Activated naive CD8-positive, alpha-beta T cell treated with anti-CD3 and anti-CD28 coated beads, Interleukin-2, amount 10 ng/mL, durations not matched to agents 7 days and 5 days (primary cell): ENCODE measurements at regions not wholly inside any gene's neighbourhood (a gene's known extent, or its start where the extent isn't known, plus 50 kb on each side); places are given as distances from the start of the nearest gene placed in this dataset.

Experiments
- ATAC-seq: fragments of 150-1000 bp; cut with Tn5 transposase; one replicate; pipeline ENCODE4 v1.10.0; 2021; ENCODE audit warnings: low read depth, moderate library complexity
- POLR2A ChIA-PET: fragments of 350-600 bp; sonication (Branson Sonifier 250); formaldehyde crosslinking; loops from one replicate; lab custom pipeline; 2021; ENCODE audit warnings: antibody characterized with exemption; lab: Charles Lee
- DNase-seq: peaks from one replicate; pipeline ENCODE4 v3.0.0; 2021
- H3K27ac Mint-ChIP-seq: one replicate; pipeline ENCODE4 v1.8.0; 2022; ENCODE audit warnings: mild to moderate bottlenecking, mixed read lengths
- H3K27me3 Mint-ChIP-seq: one replicate; pipeline ENCODE4 v1.8.0; 2022; ENCODE audit warnings: mild to moderate bottlenecking, moderate library complexity, mixed read lengths
- H3K36me3 Mint-ChIP-seq: one replicate; pipeline ENCODE4 v1.8.0; 2021; ENCODE audit warnings: mild to moderate bottlenecking, mixed read lengths
- H3K4me1 Mint-ChIP-seq: one replicate; pipeline ENCODE4 v1.8.0; 2021; ENCODE audit warnings: mixed read lengths
- H3K4me3 Mint-ChIP-seq: one replicate; pipeline ENCODE4 v1.8.0; 2022; ENCODE audit warnings: mild to moderate bottlenecking, moderate library complexity, mixed read lengths
- H3K9me3 Mint-ChIP-seq: one replicate; pipeline ENCODE4 v1.8.0; 2021; ENCODE audit warnings: mixed read lengths

DNA sequence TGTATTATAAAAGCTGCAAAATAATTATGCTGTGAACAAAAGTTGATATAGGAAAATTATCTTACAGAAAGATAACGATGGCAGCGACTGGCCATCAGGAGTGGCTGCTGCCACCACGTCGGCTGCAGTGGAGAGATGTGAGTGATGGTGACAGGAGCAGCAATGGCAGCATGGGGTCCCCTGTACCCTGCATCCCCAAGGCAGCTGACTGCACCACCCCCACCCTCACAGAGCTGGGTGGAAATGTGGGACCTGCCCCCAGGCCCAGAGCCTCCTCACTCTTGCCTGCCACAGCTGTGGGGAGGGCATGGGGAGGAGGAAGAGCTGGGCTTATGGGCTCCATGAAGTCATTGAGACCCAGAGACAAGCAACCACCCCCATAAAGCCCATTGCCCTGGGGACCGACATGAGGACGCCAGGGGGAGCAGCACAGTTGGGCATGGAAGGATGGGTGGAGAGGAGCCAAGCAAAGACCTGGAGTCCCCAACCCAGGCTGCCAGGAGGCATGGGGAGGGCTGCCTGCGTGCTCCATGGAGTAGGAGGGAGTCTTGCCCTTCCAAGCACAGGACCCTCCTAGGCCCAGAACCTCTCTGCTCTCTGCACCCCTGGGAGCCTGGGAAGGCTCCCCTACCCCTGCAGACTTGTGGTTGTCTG, 1090.5 kb downstream of the PCDH18 start:
- Mint-ChIP-seq H3K9me3 (no peaks in the 10 kb centered on the region), H3K27ac (no peak overlapping the region), H3K36me3 (no peaks in the 10 kb centered on the region), H3K27me3 (no peaks in the 10 kb centered on the region), H3K4me3 (no peak overlapping the region), H3K4me1 (no peaks in the 10 kb centered on the region)
- DNase-seq (no peak), ATAC-seq (no peak)
- POLR2A ChIA-PET = no interaction called here

GRCh38 chr4:136438645-136439044, 1093.6 kb downstream of the PCDH18 start:
- POLR2A ChIA-PET = no interaction called here
- Mint-ChIP-seq H3K27me3 (no peaks in the 10 kb centered on the region), H3K27ac (no peak overlapping the region), H3K4me3 (no peak overlapping the region), H3K4me1 (no peaks in the 10 kb centered on the region), H3K36me3 (no peaks in the 10 kb centered on the region), H3K9me3 (no peaks in the 10 kb centered on the region)
- no peak for DNase-seq
- no peak for ATAC-seq

- Mint-ChIP-seq H3K4me1 (no peaks in the 10 kb centered on the region), H3K27me3 (no peaks in the 10 kb centered on the region), H3K36me3 (no peaks in the 10 kb centered on the region), H3K9me3 (no peaks in the 10 kb centered on the region), H3K4me3 (no peak overlapping the region), H3K27ac (no peak overlapping the region)
- ATAC-seq = no peak
- no peak for DNase-seq
- POLR2A ChIA-PET = no interaction called here
These were observed 1108.2 kb downstream of the PCDH18 start for GRCh38 chr4:136424052-136424451.

GRCh38 chr4:136414981-136415380, 1117.3 kb downstream of the PCDH18 start:
- no peak for DNase-seq
- Mint-ChIP-seq H3K36me3 (no peaks in the 10 kb centered on the region), H3K9me3 (no peaks in the 10 kb centered on the region), H3K27me3 (no peaks in the 10 kb centered on the region), H3K27ac (no peak overlapping the region), H3K4me3 (no peak overlapping the region), H3K4me1 (no peaks in the 10 kb centered on the region)
- POLR2A ChIA-PET = no interaction called here
- no peak for ATAC-seq

DNA sequence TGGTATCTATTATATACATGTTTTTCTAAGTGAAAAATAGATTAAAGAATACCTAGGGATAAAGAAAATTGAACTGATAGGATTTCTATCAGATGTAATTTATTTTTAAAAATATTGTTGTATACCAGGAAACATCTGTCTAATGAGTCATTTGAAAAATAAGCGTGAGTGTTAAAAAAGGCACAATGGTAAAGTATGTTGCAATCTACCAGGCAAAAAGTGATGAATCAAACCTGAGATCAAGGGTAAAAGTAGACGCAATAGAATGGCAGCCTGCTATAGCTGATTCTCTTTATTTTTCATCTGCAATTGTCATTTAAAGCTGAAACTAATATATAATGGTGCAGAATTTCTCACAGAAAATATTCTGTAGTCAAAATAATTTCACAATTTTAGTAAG, 1119.6 kb downstream of the PCDH18 start:
- Mint-ChIP-seq H3K4me3 (no peak overlapping the region), H3K36me3 (no peaks in the 10 kb centered on the region), H3K9me3 (no peaks in the 10 kb centered on the region), H3K27me3 (no peaks in the 10 kb centered on the region), H3K27ac (no peak overlapping the region), H3K4me1 (no peaks in the 10 kb centered on the region)
- POLR2A ChIA-PET = no interaction called here
- ATAC-seq = no peak
- no peak for DNase-seq

DNA sequence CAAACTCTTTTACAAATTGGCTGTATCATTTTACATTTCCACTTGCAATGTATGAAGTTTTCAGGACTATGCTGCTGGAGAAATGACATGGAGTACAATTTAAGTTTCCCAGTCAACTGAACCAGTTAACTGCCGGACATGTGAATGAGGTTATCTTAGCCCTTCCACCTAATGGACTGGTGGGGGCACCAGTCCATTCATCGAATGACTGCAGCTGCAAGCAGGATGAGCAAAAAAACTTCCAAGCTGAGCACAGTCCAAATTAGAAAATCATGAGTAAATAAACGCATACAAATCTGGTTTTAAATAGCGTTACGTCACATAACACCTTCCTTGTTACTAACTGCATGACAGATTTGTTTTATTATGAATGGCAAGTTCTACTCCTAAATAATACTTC, 1131.5 kb downstream of the PCDH18 start:
- Mint-ChIP-seq H3K27ac (no peak overlapping the region), H3K4me1 (no peaks in the 10 kb centered on the region), H3K9me3 (peaks cover under 1% of the 10 kb centered on the region), H3K36me3 (no peaks in the 10 kb centered on the region), H3K27me3 (no peaks in the 10 kb centered on the region), H3K4me3 (no peak overlapping the region)
- ATAC-seq (no peak), DNase-seq (no peak)
- POLR2A ChIA-PET = no interaction called here

DNA sequence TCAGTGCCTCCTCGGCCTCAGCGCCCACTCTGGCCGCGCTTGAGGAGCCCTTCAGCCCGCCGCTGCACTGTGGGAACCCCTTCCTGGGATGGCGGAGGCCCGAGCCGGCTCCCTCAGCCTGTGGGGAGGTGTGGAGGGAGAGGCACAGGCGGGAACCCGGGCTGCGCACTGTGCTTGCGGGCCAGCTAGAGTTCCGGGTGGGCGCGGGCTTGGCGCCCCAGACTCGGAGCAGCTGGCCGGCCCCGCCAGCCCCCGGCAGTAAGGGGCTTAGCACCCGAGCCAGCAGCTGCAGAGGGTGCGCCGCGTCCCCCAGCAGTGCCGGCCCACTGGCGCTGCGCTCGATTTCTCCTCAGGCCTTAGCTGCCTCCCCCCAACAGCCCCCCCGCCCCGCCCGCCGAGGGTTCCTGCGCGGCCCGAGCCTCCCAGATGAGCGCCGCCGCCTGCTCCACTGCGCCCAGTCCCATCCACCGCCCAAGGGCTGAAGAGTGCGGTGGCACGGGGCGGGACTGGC, 1137.0 kb downstream of the PCDH18 start:
- H3K27ac Mint-ChIP-seq = no peak overlapping the region
- no peaks in the 10 kb centered on the region for H3K36me3 Mint-ChIP-seq
- no peak overlapping the region for H3K4me3 Mint-ChIP-seq
- H3K9me3 Mint-ChIP-seq = peaks cover 4% of the 10 kb centered on the region
- no peaks in the 10 kb centered on the region for H3K27me3 Mint-ChIP-seq
- H3K4me1 Mint-ChIP-seq = no peaks in the 10 kb centered on the region
- no peak for ATAC-seq
- DNase-seq = no peak
- POLR2A ChIA-PET = no interaction called here

DNA sequence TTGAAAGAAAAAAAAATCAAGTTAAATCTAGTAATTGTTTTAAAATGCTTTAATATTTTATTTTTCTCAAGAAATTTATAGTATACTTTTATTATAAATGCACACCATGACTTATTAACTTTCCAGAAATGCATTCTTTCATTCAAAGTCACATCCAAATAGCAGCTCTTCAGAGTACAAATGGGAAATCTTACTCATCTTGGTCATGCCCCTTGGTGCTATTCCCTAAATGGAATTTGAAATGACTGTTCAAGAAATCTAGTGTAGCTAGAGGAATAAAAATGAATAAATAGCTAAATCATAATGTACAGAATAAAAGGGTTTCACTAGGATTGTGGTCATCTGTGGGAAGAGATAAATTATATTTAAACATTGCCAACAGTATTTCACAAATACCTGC, 1139.7 kb downstream of the PCDH18 start:
- POLR2A ChIA-PET = no interaction called here
- no peak overlapping the region for H3K4me3 Mint-ChIP-seq

DNA sequence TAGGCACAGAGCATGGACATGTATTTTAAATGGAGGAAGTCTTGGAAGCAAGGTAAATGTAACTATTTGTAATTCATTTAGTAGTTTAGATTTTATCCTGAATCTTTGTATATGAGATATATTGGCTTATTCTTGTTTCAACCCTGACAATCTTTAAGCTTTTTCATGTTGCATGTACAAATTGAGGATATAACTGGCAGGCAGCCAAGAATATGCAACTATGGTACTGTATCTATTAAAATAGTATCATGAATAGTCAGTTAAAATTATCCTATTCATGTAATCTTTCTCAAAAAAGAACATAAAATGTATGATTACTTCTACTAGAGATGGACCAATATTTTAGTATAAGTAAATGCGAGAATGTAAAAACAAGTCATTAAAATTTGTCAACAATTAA, 1141.5 kb downstream of the PCDH18 start:
- POLR2A ChIA-PET = no interaction called here
- no peak overlapping the region for H3K4me3 Mint-ChIP-seq

More for the DNA sequence above, 1139.7 kb downstream of the PCDH18 start:
- Mint-ChIP-seq H3K36me3 (no peaks in the 10 kb centered on the region), H3K9me3 (peaks cover 4% of the 10 kb centered on the region), H3K4me1 (no peaks in the 10 kb centered on the region), H3K27me3 (no peaks in the 10 kb centered on the region), H3K27ac (no peak overlapping the region)
- DNase-seq = no peak
- no peak for ATAC-seq

GRCh38 chr4:136383082-136383481, 1149.2 kb downstream of the PCDH18 start:
- peaks cover 2% of the 10 kb centered on the region for H3K9me3 Mint-ChIP-seq
- DNase-seq (no peak), ATAC-seq (no peak)
- no peaks in the 10 kb centered on the region for H3K4me1 Mint-ChIP-seq
- no peak overlapping the region for H3K27ac Mint-ChIP-seq
- POLR2A ChIA-PET = no interaction called here
- no peak overlapping the region for H3K4me3 Mint-ChIP-seq
- H3K36me3 Mint-ChIP-seq = no peaks in the 10 kb centered on the region
- no peaks in the 10 kb centered on the region for H3K27me3 Mint-ChIP-seq

More for the DNA sequence above, 1141.5 kb downstream of the PCDH18 start:
- no peak overlapping the region for H3K27ac Mint-ChIP-seq
- H3K4me1 Mint-ChIP-seq = no peaks in the 10 kb centered on the region
- no peaks in the 10 kb centered on the region for H3K27me3 Mint-ChIP-seq
- peaks cover 3% of the 10 kb centered on the region for H3K9me3 Mint-ChIP-seq
- no peaks in the 10 kb centered on the region for H3K36me3 Mint-ChIP-seq
- ATAC-seq = no peak
- DNase-seq = no peak

GRCh38 chr4:136371231-136371630, 1161.1 kb downstream of the PCDH18 start:
- H3K36me3 Mint-ChIP-seq = no peaks in the 10 kb centered on the region
- ATAC-seq (no peak), DNase-seq (no peak)
- POLR2A ChIA-PET = no interaction called here
- H3K27me3 Mint-ChIP-seq = no peaks in the 10 kb centered on the region
- H3K4me3 Mint-ChIP-seq = no peak overlapping the region
- no peaks in the 10 kb centered on the region for H3K9me3 Mint-ChIP-seq
- no peak overlapping the region for H3K27ac Mint-ChIP-seq
- no peaks in the 10 kb centered on the region for H3K4me1 Mint-ChIP-seq

DNA sequence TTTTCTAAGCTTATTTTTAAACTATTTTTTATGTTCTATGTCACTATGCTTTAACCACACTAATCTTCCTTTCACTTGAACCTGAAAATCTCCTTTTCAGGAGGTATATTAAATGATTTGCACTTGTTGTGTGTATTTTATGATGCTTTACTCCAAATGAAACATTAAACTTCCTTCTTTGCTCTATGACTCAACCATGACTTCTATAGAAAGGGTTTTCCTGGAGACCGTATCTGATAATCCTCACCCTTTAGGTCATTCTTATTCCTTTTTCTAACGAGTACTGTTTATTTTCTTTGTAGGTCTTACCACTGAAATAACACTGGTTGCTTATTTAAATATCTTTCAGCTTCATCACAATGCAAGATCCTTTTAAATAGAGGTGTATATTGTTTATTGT, 1163.2 kb downstream of the PCDH18 start:
- no peak overlapping the region for H3K4me3 Mint-ChIP-seq
- no peak overlapping the region for H3K27ac Mint-ChIP-seq
- no peaks in the 10 kb centered on the region for H3K36me3 Mint-ChIP-seq
- POLR2A ChIA-PET = no interaction called here
- no peaks in the 10 kb centered on the region for H3K27me3 Mint-ChIP-seq
- peaks cover 4% of the 10 kb centered on the region for H3K9me3 Mint-ChIP-seq
- no peaks in the 10 kb centered on the region for H3K4me1 Mint-ChIP-seq
- DNase-seq (no peak), ATAC-seq (no peak)

GRCh38 chr4:136357556-136357955, 1174.7 kb downstream of the PCDH18 start:
- DNase-seq (no peak), ATAC-seq (no peak)
- no peaks in the 10 kb centered on the region for H3K36me3 Mint-ChIP-seq
- peaks cover 3% of the 10 kb centered on the region for H3K9me3 Mint-ChIP-seq
- no peak overlapping the region for H3K4me3 Mint-ChIP-seq
- no peaks in the 10 kb centered on the region for H3K4me1 Mint-ChIP-seq
- no peak overlapping the region for H3K27ac Mint-ChIP-seq
- no peaks in the 10 kb centered on the region for H3K27me3 Mint-ChIP-seq
- POLR2A ChIA-PET = no interaction called here

DNA sequence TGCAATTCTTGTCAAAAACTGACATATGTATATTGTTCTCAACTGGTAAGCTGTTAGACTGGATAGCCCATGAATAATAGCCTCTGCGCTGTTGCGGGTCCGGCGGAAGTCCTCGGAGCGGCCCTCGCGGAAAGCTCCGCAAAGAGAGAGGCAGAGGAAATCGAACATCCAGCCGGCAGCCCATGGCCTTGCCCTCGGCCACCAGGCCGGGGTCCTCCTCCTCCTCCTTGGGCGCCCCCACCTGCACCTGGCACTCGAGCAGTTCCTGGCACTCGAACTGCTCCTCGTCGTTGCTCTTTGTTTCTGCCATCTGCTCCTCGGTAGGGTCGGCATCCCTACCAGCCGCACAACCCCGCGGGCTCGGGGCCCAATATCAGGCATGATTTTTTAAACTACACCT, 1176.3 kb downstream of the PCDH18 start:
- no peaks in the 10 kb centered on the region for H3K27me3 Mint-ChIP-seq
- no peaks in the 10 kb centered on the region for H3K4me1 Mint-ChIP-seq
- H3K4me3 Mint-ChIP-seq = no peak overlapping the region
- no peak for DNase-seq
- no peaks in the 10 kb centered on the region for H3K36me3 Mint-ChIP-seq
- H3K9me3 Mint-ChIP-seq = peaks cover 2% of the 10 kb centered on the region
- H3K27ac Mint-ChIP-seq = no peak overlapping the region
- no peak for ATAC-seq
- POLR2A ChIA-PET = no interaction called here
